GM18870 (cell line): ENCODE measurements at regions not wholly inside any gene's neighbourhood (a gene's known extent, or its start where the extent isn't known, plus 50 kb on each side); places are given as distances from the start of the nearest gene placed in this dataset.
A peak's percentile ranks its signal among the peaks of the same experiment; 100 is the strongest.

ENCODE experiments used
- ATAC-seq: cut with Tn5 transposase; IDR thresholded peaks from one replicate; pipeline ENCODE4 v1.9.1; 2021; ENCODE audit warnings: moderate library complexity; ENCODE audit not compliant: unreplicated experiment

- ATAC-seq = no peak
Observed at GRCh38 chr4:153075836-153076518, 128.3 kb upstream of the TRIM2 start.

GRCh38 chr4:153076861-153077260 is 127.4 kb upstream of the TRIM2 start:
- ATAC-seq = no peak

GRCh38 chr4:153079857-153080391 is 124.3 kb upstream of the TRIM2 start:
- no peak for ATAC-seq

GRCh38 chr4:153081006-153081580 is 123.2 kb upstream of the TRIM2 start:
- ATAC-seq = no peak

GRCh38 chr4:153081693-153082092 is 122.5 kb upstream of the TRIM2 start:
- ATAC-seq = no peak

GRCh38 chr4:153082322-153083301 is 121.6 kb upstream of the TRIM2 start:
- no peak for ATAC-seq

- peak; percentile 81 for ATAC-seq
Observed at GRCh38 chr4:153083447-153083947, 120.7 kb upstream of the TRIM2 start.

GRCh38 chr4:153084224-153084979 is 119.8 kb upstream of the TRIM2 start:
- ATAC-seq = no peak

- peak; percentile 53 for ATAC-seq
Observed at GRCh38 chr4:153084980-153085630, 119.1 kb upstream of the TRIM2 start.

GRCh38 chr4:153087671-153088194 is 116.5 kb upstream of the TRIM2 start:
- no peak for ATAC-seq

- no peak for ATAC-seq
Observed at GRCh38 chr4:153089742-153090141, 114.5 kb upstream of the TRIM2 start.

GRCh38 chr4:153090181-153090580 is 114.1 kb upstream of the TRIM2 start:
- no peak for ATAC-seq

- no peak for ATAC-seq
Observed at GRCh38 chr4:153090670-153091385, 113.4 kb upstream of the TRIM2 start.

GRCh38 chr4:153093396-153093795 is 110.8 kb upstream of the TRIM2 start:
- no peak for ATAC-seq

- no peak for ATAC-seq
Observed at GRCh38 chr4:153093802-153094201, 110.4 kb upstream of the TRIM2 start.

GRCh38 chr4:153094435-153094834 is 109.8 kb upstream of the TRIM2 start:
- no peak for ATAC-seq

GRCh38 chr4:153095448-153096204 is 108.6 kb upstream of the TRIM2 start:
- no peak for ATAC-seq

GRCh38 chr4:153096344-153096743 is 107.9 kb upstream of the TRIM2 start:
- ATAC-seq = no peak
